ENCODE measurements at regions not wholly inside any gene's neighbourhood (a gene's known extent, or its start where the extent isn't known, plus 50 kb on each side); places are given as distances from the start of the nearest gene placed in this dataset.

- no peak for TF ChIP-seq POLR2A (IDR thresholded peaks at IDR 0.05; ENCODE audit: low read length)
- TF ChIP-seq GATA1 (IDR thresholded peaks at IDR 0.05; ENCODE audit: low read depth, low read length): no peak
These were observed 76.3 kb downstream of the MDH1 start for GRCh38 chr2:63665091-63665490.
